Endothelial cell of umbilical vein (primary cell): ENCODE measurements at regions not wholly inside any gene's neighbourhood (a gene's known extent, or its start where the extent isn't known, plus 50 kb on each side); places are given as distances from the start of the nearest gene placed in this dataset.

ENCODE experiments used
- BruUV-seq: library from RNA; stranded (reverse); fragments of 400-500 nt; replicated peaks from 2 replicates; lab custom pipeline; 2021; lab: Mats Ljungman, UMichigan
- CTCF ChIA-PET: fragments of 300-600, 350-600 bp; sonication (Branson Sonifier 250); formaldehyde crosslinking; loops from one replicate; lab custom pipeline; 2021; ENCODE audit warnings: antibody characterized with exemption, inconsistent platforms; lab: Charles Lee
- POLR2A ChIA-PET: fragments of 300-600, 350-600 bp; sonication (Branson Sonifier 250); formaldehyde crosslinking; loops from one replicate; lab custom pipeline; 2021; ENCODE audit warnings: antibody characterized with exemption, inconsistent platforms; lab: Charles Lee
- DNase-seq: peaks from one replicate; pipeline ENCODE4 v3.0.0-alpha.2; 2011; ENCODE audit warnings: low read depth, low spot score
- FAIRE-seq: peaks from 2 replicates; lab custom pipeline; 2011; peaks lifted over from hg19 to GRCh38; lab: Jason Lieb, UNC
- H2AFZ ChIP-seq: 2 replicates; pipeline ENCODE4 v1.6.0; 2012; ENCODE audit warnings: low read depth, low read length, control low read depth, inconsistent platforms
- H3K27ac ChIP-seq: 2 replicates; pipeline ENCODE4 v1.5.1; 2011; ENCODE audit warnings: low read depth, mild to moderate bottlenecking, control low read depth, low read length, moderate library complexity; ENCODE audit not compliant: insufficient read depth
- H3K27me3 ChIP-seq, 2 experiments: 2 replicates each; pipeline versions ENCODE4 v1.6.0 to v1.6.1; 2011; ENCODE audit warnings: low read length in 2 of 2, mixed read lengths in 1 of 2; ENCODE audit not compliant: control insufficient read depth in 2 of 2, insufficient read depth in 2 of 2
- H3K36me3 ChIP-seq, 2 experiments: 2 replicates in 1 of 2; 3 replicates in 1 of 2; pipeline ENCODE4 v1.5.1; 2011; ENCODE audit warnings: low read length in 2 of 2, mild to moderate bottlenecking in 1 of 2, moderate library complexity in 1 of 2; ENCODE audit not compliant: control insufficient read depth in 2 of 2, insufficient read depth in 2 of 2; ENCODE audit errors: extremely low read depth in 1 of 2
- H3K4me1 ChIP-seq: 3 replicates; pipeline ENCODE4 v1.5.1; 2011; ENCODE audit warnings: mild to moderate bottlenecking, low read length; ENCODE audit not compliant: control insufficient read depth, insufficient read depth; ENCODE audit errors: extremely low read depth
- H3K4me2 ChIP-seq: 2 replicates; pipeline ENCODE4 v1.6.1; 2011; ENCODE audit warnings: low read length, control low read depth, mixed read lengths; ENCODE audit not compliant: insufficient read depth
- H3K4me3 ChIP-seq, 3 experiments: fragments of 200-600 bp in 1 of 3; sonication (generic), shearing (Covaris generic) in 1 of 3; replicated peaks in 1 of 3; 2 replicates each; pipeline ENCODE4 v1.5.1; 2011 to 2016; ENCODE audit warnings: control low read depth in 3 of 3, low read length in 3 of 3, mild to moderate bottlenecking in 2 of 3, inconsistent platforms in 1 of 3, low read depth in 1 of 3, moderate library complexity in 1 of 3; ENCODE audit not compliant: insufficient read depth in 1 of 3
- H3K79me2 ChIP-seq: 2 replicates; pipeline ENCODE4 v1.6.0; 2012; ENCODE audit warnings: low read length, inconsistent platforms; ENCODE audit not compliant: control insufficient read depth, insufficient read depth
- H3K9ac ChIP-seq: replicated peaks from 2 replicates; pipeline ENCODE3; 2011; ENCODE audit warnings: low read length, control low read depth; ENCODE audit not compliant: insufficient read depth; ENCODE audit errors: extremely low read depth
- H3K9me1 ChIP-seq: replicated peaks from 3 replicates; pipeline ENCODE4 v1.6.0; 2011; ENCODE audit warnings: mild to moderate bottlenecking, low read length; ENCODE audit not compliant: control insufficient read depth, insufficient read depth; ENCODE audit errors: extremely low read depth
- H3K9me3 ChIP-seq: replicated peaks from 2 replicates; pipeline ENCODE4 v1.5.1; 2012; ENCODE audit warnings: low read length, inconsistent platforms; ENCODE audit not compliant: control insufficient read depth, insufficient read depth
- H4K20me1 ChIP-seq: replicated peaks from 2 replicates; pipeline ENCODE3; 2011; ENCODE audit warnings: mild to moderate bottlenecking, low read length; ENCODE audit not compliant: control insufficient read depth, insufficient read depth; ENCODE audit errors: extremely low read depth
- CTCF ChIP-seq, 2 donors: IDR thresholded peaks; 1 replicate in 1 of 2; 2 replicates in 1 of 2; pipeline ENCODE4 v1.5.1; 2011; ENCODE audit warnings: low read length in 2 of 2, mild to moderate bottlenecking in 2 of 2, moderate library complexity in 2 of 2, control low read depth in 1 of 2, inconsistent platforms in 1 of 2, low read depth in 1 of 2; ENCODE audit not compliant: insufficient read depth in 1 of 2; ENCODE audit errors: extremely low read depth in 1 of 2
- EZH2 ChIP-seq: IDR thresholded peaks from 2 replicates; pipeline ENCODE4 v1.6.1; 2012; ENCODE audit warnings: borderline replicate concordance, low read depth, mild to moderate bottlenecking, moderate library complexity, low read length, inconsistent platforms; ENCODE audit not compliant: severe bottlenecking
- GATA2 ChIP-seq: IDR thresholded peaks from 2 replicates; pipeline ENCODE4 v1.7.0; 2011; ENCODE audit warnings: low read depth, mild to moderate bottlenecking, moderate library complexity, mixed read lengths, low read length; ENCODE audit not compliant: insufficient read length, insufficient read depth
- JUN ChIP-seq: IDR thresholded peaks from 2 replicates; pipeline ENCODE4 v1.6.1; 2011; ENCODE audit warnings: borderline replicate concordance, low read depth; ENCODE audit not compliant: insufficient read length, insufficient read depth
- MAX ChIP-seq: IDR thresholded peaks from 2 replicates; pipeline ENCODE4 v1.6.1; 2011; ENCODE audit not compliant: insufficient read depth, insufficient read length
- MYC ChIP-seq: IDR thresholded peaks from one replicate; pipeline ENCODE4 v1.6.1; 2011; ENCODE audit warnings: mild to moderate bottlenecking, low read depth, low read length
- POLR2A ChIP-seq: IDR thresholded peaks from 2 replicates; pipeline ENCODE4 v1.6.1; 2012; ENCODE audit warnings: low read depth, mild to moderate bottlenecking, control low read depth, low read length
- POLR2AphosphoS5 ChIP-seq: IDR thresholded peaks from 2 replicates; pipeline ENCODE4 v1.6.1; 2012; ENCODE audit warnings: low read depth, mild to moderate bottlenecking, control low read depth, low read length, moderate library complexity; ENCODE audit not compliant: insufficient read depth
- dilution Hi-C: fragments of 300-500 bp; cut with MboI; formaldehyde crosslinking; loops from one replicate; pipeline ENCODE4 v1.15.0; 2019; ENCODE audit warnings: low sequenced_read_pairs; ENCODE audit not compliant: extremely low pct_ligation_motif_present
- intact Hi-C: fragments of 100-400 bp; cut with micrococcal nuclease; formaldehyde crosslinking; loops from one replicate; pipeline ENCODE4 v1.10.0; 2022

DNA sequence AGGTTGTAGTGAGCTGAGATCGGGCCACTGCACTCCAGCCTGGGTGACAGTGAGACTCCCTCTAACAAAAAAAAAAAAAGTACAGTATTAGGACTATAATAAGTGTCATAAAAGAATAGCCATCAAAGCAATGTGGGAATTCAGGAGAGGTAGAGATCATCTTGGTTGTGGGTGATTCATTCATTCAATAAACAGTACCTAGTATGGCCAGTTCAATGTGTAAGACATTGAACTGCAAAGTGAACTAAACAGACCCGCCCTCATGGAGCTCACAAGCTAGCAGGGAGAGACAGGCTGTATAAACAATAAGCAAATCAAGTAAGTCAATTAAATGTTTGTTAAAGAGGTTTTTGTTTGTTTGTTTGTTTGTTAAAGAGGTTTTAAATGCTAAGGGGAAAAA is 146.1 kb upstream of the RANBP3L start:
- no TSS peak for BruUV-seq
- CTCF ChIA-PET = no interaction called here
- POLR2A ChIA-PET = no interaction called here

More for the DNA sequence above, 146.1 kb upstream of the RANBP3L start:
- DNase-seq (no peak), FAIRE-seq (no peak)
- Histone ChIP-seq H3K4me2 (no peak overlapping the region), H3K27ac (no peak overlapping the region), H3K4me3 (no peak overlapping the region), H3K79me2 (no peaks in the 10 kb centered on the region), H3K27me3 (no peaks in the 10 kb centered on the region), H3K4me1 (no peaks in the 10 kb centered on the region), H3K9me3 (no peaks in the 10 kb centered on the region), H3K9ac (no peak overlapping the region), H3K9me1 (no peaks in the 10 kb centered on the region), H3K36me3 (no peaks in the 10 kb centered on the region), H4K20me1 (no peaks in the 10 kb centered on the region), H2AFZ (no peak overlapping the region)
- dilution Hi-C loops (no loop called here), intact Hi-C loops (no loop called here)
- no peak for TF ChIP-seq MYC
- no peak for TF ChIP-seq GATA2
- no peak for TF ChIP-seq EZH2
- no peak for TF ChIP-seq POLR2A
- no peak for TF ChIP-seq CTCF (IDR thresholded peaks at IDR 0.05; ENCODE audit: extremely low read depth in 1 of 2, insufficient read depth in 1 of 2, low read depth in 1 of 2, low read length in 2 of 2)
- TF ChIP-seq MAX = no peak
- TF ChIP-seq POLR2AphosphoS5 = no peak
- no peak for TF ChIP-seq JUN
